ENCODE measurements at regions not wholly inside any gene's neighbourhood (a gene's known extent, or its start where the extent isn't known, plus 50 kb on each side); places are given as distances from the start of the nearest gene placed in this dataset.

DNA sequence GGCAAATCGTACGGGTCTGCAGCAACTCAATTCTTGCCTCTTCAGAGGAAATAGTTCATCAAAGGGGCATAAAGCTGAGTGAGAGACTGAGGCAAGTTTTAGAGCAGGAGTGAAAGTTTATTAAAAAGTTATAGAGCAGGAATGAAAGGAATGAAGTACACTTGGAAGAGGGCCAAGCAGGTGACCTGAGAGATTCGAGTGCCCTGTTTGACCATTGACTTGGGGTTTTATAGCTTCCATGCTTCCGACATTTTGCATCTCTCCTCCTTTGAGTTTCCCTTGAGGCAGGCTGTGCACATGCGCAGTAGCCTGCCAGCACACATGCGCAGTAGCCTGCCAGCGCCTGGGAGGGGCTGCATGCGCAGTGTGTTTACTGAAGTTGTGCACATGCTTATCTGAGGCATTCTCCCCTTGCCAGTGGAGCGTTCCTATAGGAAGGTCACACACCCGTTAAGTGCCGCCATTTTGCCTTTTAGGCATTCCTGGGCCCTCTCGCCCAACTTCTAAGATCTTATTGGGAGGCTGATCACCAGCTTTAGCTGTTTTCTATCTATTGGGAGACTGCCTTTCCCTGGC, 265.5 kb upstream of the MGAT5 start:
- TF ChIP-seq CTCF (conservative IDR thresholded peaks at IDR 0.05; ENCODE audit: low read length) (no peak), EZH2phosphoT487 (IDR thresholded peaks at IDR 0.05; ENCODE audit: borderline replicate concordance) (no peak)

All from Loucy (cell line).